ENCODE measurements at regions not wholly inside any gene's neighbourhood (a gene's known extent, or its start where the extent isn't known, plus 50 kb on each side); places are given as distances from the start of the nearest gene placed in this dataset.
A peak's percentile ranks its signal among the peaks of the same experiment; 100 is the strongest.

GRCh38 chr6:27177485-27178406, 69.8 kb upstream of the PRSS16 start:
- TF ChIP-seq CTCF (IDR thresholded peaks at IDR 0.05), result peak; percentile 63
- TF ChIP-seq RAD21 (IDR thresholded peaks at IDR 0.05; ENCODE audit: low read length), result peak; percentile 47
- TF ChIP-seq USF1 (IDR thresholded peaks at IDR 0.05; ENCODE audit: borderline replicate concordance, low read depth), result no peak
- no peak for TF ChIP-seq RXRA (IDR thresholded peaks at IDR 0.05; ENCODE audit: borderline replicate concordance, low read depth)
- peak; percentile 89 for TF ChIP-seq POLR2AphosphoS5 (IDR thresholded peaks at IDR 0.05; ENCODE audit: low read depth, low read length)
- no peak for TF ChIP-seq JUND (IDR thresholded peaks at IDR 0.05)
- TF ChIP-seq MAX (IDR thresholded peaks at IDR 0.05; ENCODE audit: low read depth), result peak; percentile 22; the same call in 1 of the 2 replicates
- TF ChIP-seq TCF12 (IDR thresholded peaks at IDR 0.05), result no peak
- TF ChIP-seq TAF1 (IDR thresholded peaks at IDR 0.05; ENCODE audit: borderline replicate concordance, low read depth, low read length), result peak; percentile 47; the same call in 1 of the 2 replicates
